Pancreas (tissue), 10 donors: ENCODE measurements at regions not wholly inside any gene's neighbourhood (a gene's known extent, or its start where the extent isn't known, plus 50 kb on each side); places are given as distances from the start of the nearest gene placed in this dataset.

Experiments
- ATAC-seq, 4 donors: fragments of 200-7000 bp; cut with Tn5 transposase; one replicate each; pipeline versions ENCODE4 v1.8.0 to v1.9.1; 2020; ENCODE audit warnings: mild to moderate bottlenecking in 4 of 4, moderate library complexity in 4 of 4
- DNase-seq, 6 donors: peaks; one replicate each; pipeline ENCODE4 v3.0.0-alpha.2; 2020
- FAIRE-seq: peaks from 2 replicates; lab custom pipeline; 2012; peaks lifted over from hg19 to GRCh38; lab: Jason Lieb, UNC
- H3K27ac ChIP-seq, 4 donors: fragments of 200-600 bp; sonication (generic); 1 replicate in 3 of 4; 2 replicates in 1 of 4; pipeline versions ENCODE4 v1.5.0 to v1.8.0; 2020
- H3K27me3 ChIP-seq, 4 donors: fragments of 200-600 bp; one replicate each; pipeline ENCODE4 v1.8.0; 2021
- H3K36me3 ChIP-seq, 3 donors: fragments of 200-600 bp; sonication (generic) in 1 of 3; one replicate each; pipeline versions ENCODE4 v1.5.0 to v1.8.0; 2020 to 2021
- H3K4me1 ChIP-seq, 3 donors: fragments of 200-600 bp; one replicate each; pipeline ENCODE4 v1.8.0; 2021
- H3K4me3 ChIP-seq, 4 donors: fragments of 200-600 bp; sonication (generic) in 2 of 4; one replicate each; pipeline versions ENCODE4 v1.5.0 to v1.8.0; 2020 to 2021
- H3K9me3 ChIP-seq, 4 donors: fragments of 200-600 bp; one replicate each; pipeline ENCODE4 v1.8.0; 2021
- CTCF ChIP-seq, 4 donors: fragments of 200-600 bp; sonication (generic) in 3 of 4; IDR thresholded peaks; one replicate each; pipeline versions ENCODE4 v1.5.0 to v1.8.0; 2021; ENCODE audit warnings: antibody characterized with exemption in 4 of 4
- WGBS, 2 donors: extraction: QIAGEN DNeasy Blood & Tissue Kit; methylation state at CpG; one replicate each; pipeline ENCODE4 v1.1.7; 2013; 5-methylcytosine and 5-hydroxymethylcytosine counted together
- intact Hi-C, 3 donors: fragments of 100-400 bp; cut with DNase I; formaldehyde crosslinking; loops; one replicate each; pipeline versions ENCODE4 v1.11.1 to v1.14.2; 2022
- donor health status: healthy with polysubstance abuse.
- donor health status: DM: no; HTN: no; CAD: no; lungs with moderate emphysema.
- donor health status: DM: no; HTN: no; CAD: no.
- donor health status: control.
- donor health status: control.
- donor health status: Bipolar disorder and iron deficiency.
- donor health status: DM: yes; HTN: yes; CAD: no.
- donor health status: DM: no; HTN: no; CAD: no.
- donor health status: DM: no; HTN: no; CAD: no.
- donor health status: DM: yes; HTN: yes; CAD: no.

GRCh38 chr18:39186008-39186407 lies 1620.4 kb upstream of the CELF4 start:
- FAIRE-seq = no peak
- H3K36me3 ChIP-seq = no peaks in the 10 kb centered on the region
- intact Hi-C loops = no loop called here
- no peaks in the 10 kb centered on the region for H3K9me3 ChIP-seq
- WGBS, 2 donors = 82 to 94% methylated on average over 2 of the region's 2 CpGs
- H3K4me3 ChIP-seq = no peak overlapping the region
- no peak for ATAC-seq
- no peaks in the 10 kb centered on the region for H3K27me3 ChIP-seq
- no peaks in the 10 kb centered on the region for H3K4me1 ChIP-seq
- no peak overlapping the region for H3K27ac ChIP-seq
- TF ChIP-seq CTCF (IDR thresholded peaks at IDR 0.05) = no peak
- no peak for DNase-seq

- DNase-seq (no peak), FAIRE-seq (no peak), ATAC-seq (no peak)
- H3K27me3 ChIP-seq = no peaks in the 10 kb centered on the region
- 84 to 91% methylated on average over 5 of the region's 5 CpGs for WGBS, 2 donors
- no peak overlapping the region for H3K4me3 ChIP-seq
- H3K4me1 ChIP-seq = no peaks in the 10 kb centered on the region
- no peak for TF ChIP-seq CTCF (IDR thresholded peaks at IDR 0.05)
- H3K27ac ChIP-seq = no peak overlapping the region
- H3K9me3 ChIP-seq = no peaks in the 10 kb centered on the region
- intact Hi-C loops = no loop called here
- H3K36me3 ChIP-seq = no peaks in the 10 kb centered on the region
Measured at GRCh38 chr18:39184176-39184575, 1618.6 kb upstream of the CELF4 start.

GRCh38 chr18:39178166-39178565 lies 1612.6 kb upstream of the CELF4 start:
- no peak for DNase-seq
- TF ChIP-seq CTCF (IDR thresholded peaks at IDR 0.05) = no peak
- Histone ChIP-seq H3K4me1 (no peaks in the 10 kb centered on the region), H3K36me3 (no peaks in the 10 kb centered on the region), H3K9me3 (no peaks in the 10 kb centered on the region), H3K27me3 (no peaks in the 10 kb centered on the region), H3K27ac (no peak overlapping the region), H3K4me3 (no peak overlapping the region)
- ATAC-seq = no peak
- intact Hi-C loops = no loop called here
- no peak for FAIRE-seq
- 61 to 69% methylated on average over 2 of the region's 2 CpGs for WGBS, 2 donors

GRCh38 chr18:39172695-39173421 lies 1607.3 kb upstream of the CELF4 start:
- H3K9me3 ChIP-seq = no peaks in the 10 kb centered on the region
- H3K4me1 ChIP-seq = no peaks in the 10 kb centered on the region
- 62 to 79% methylated on average over 4 of the region's 4 CpGs for WGBS, 2 donors
- H3K4me3 ChIP-seq = no peak overlapping the region
- ATAC-seq = no peak
- TF ChIP-seq CTCF (IDR thresholded peaks at IDR 0.05) = no peak
- no peaks in the 10 kb centered on the region for H3K27me3 ChIP-seq
- no peak overlapping the region for H3K27ac ChIP-seq
- FAIRE-seq = no peak
- intact Hi-C loops = no loop called here
- no peak for DNase-seq
- no peaks in the 10 kb centered on the region for H3K36me3 ChIP-seq

GRCh38 chr18:39168723-39169122 lies 1603.1 kb upstream of the CELF4 start:
- H3K4me1 ChIP-seq = no peaks in the 10 kb centered on the region
- no peak for TF ChIP-seq CTCF (IDR thresholded peaks at IDR 0.05)
- 50 to 81% methylated on average over 1 of the region's 1 CpG for WGBS, 2 donors
- no peaks in the 10 kb centered on the region for H3K36me3 ChIP-seq
- ATAC-seq (no peak), DNase-seq (no peak), FAIRE-seq (no peak)
- H3K9me3 ChIP-seq = no peaks in the 10 kb centered on the region
- H3K4me3 ChIP-seq = no peak overlapping the region
- no peaks in the 10 kb centered on the region for H3K27me3 ChIP-seq
- intact Hi-C loops = no loop called here
- no peak overlapping the region for H3K27ac ChIP-seq
